OCI-LY7 (cell line): ENCODE measurements at regions not wholly inside any gene's neighbourhood (a gene's known extent, or its start where the extent isn't known, plus 50 kb on each side); places are given as distances from the start of the nearest gene placed in this dataset.
"Not testable (repeated sequence)": the region's sequence is repeated elsewhere in the genome, so short reads cannot be mapped to it uniquely, and the experiment has no call there.

ENCODE experiments used
- BruUV-seq: library from RNA; stranded (reverse); fragments of 400-500 nt; replicated peaks from 2 replicates; lab custom pipeline; 2021; lab: Mats Ljungman, UMichigan
- CTCF ChIA-PET: fragments of 300-600 bp; sonication (Branson Sonifier 250); formaldehyde crosslinking; loops from one replicate; lab custom pipeline; 2022; ENCODE audit warnings: antibody characterized with exemption; ENCODE audit not compliant: unreplicated experiment; lab: Charles Lee
- POLR2A ChIA-PET: fragments of 300-600 bp; sonication (Branson Sonifier 250); formaldehyde crosslinking; loops from one replicate; lab custom pipeline; 2022; ENCODE audit warnings: antibody characterized with exemption; lab: Charles Lee
- DNase-seq: peaks from one replicate; pipeline ENCODE4 v3.0.0-alpha.2; 2015; ENCODE audit warnings: low spot score
- H2AFZ ChIP-seq: fragments of 200-600 bp; sonication (generic), shearing (Covaris generic); 2 replicates; pipeline ENCODE4 v1.6.1; 2014; ENCODE audit warnings: mild to moderate bottlenecking, antibody characterized with exemption, low read length, moderate library complexity
- H3K27ac ChIP-seq: fragments of 200-600 bp; sonication (generic); 2 replicates; pipeline ENCODE4 v1.5.1; 2014; ENCODE audit warnings: mixed run types, low read depth, mild to moderate bottlenecking, moderate library complexity, low read length, inconsistent platforms; ENCODE audit not compliant: poor library complexity, severe bottlenecking
- H3K36me3 ChIP-seq: fragments of 200-600 bp; sonication (generic); 2 replicates; pipeline ENCODE4 v1.6.1; 2014; ENCODE audit warnings: mild to moderate bottlenecking, antibody characterized with exemption, low read length, moderate library complexity, mixed read lengths; ENCODE audit not compliant: insufficient read depth
- H3K4me1 ChIP-seq: fragments of 200-600 bp; sonication (generic); 2 replicates; pipeline ENCODE4 v1.5.1; 2014; ENCODE audit warnings: mild to moderate bottlenecking, low read length; ENCODE audit not compliant: insufficient read depth, poor library complexity, severe bottlenecking
- H3K4me2 ChIP-seq: fragments of 200-600 bp; sonication (generic); 2 replicates; pipeline ENCODE4 v1.6.1; 2014; ENCODE audit warnings: mild to moderate bottlenecking, low read length
- H3K4me3 ChIP-seq: fragments of 200-600 bp; sonication (generic); 2 replicates; pipeline ENCODE4 v1.5.1; 2014; ENCODE audit warnings: mild to moderate bottlenecking, low read depth, low read length; ENCODE audit not compliant: poor library complexity, severe bottlenecking
- H3K79me2 ChIP-seq: fragments of 200-600 bp; sonication (generic); 2 replicates; pipeline ENCODE4 v1.6.1; 2016; ENCODE audit warnings: low read depth, mild to moderate bottlenecking, low read length, moderate library complexity, mixed read lengths; ENCODE audit not compliant: insufficient read depth
- H3K9me2 ChIP-seq: fragments of 200-600 bp; sonication (generic); 2 replicates; pipeline ENCODE4 v1.6.1; 2016; ENCODE audit warnings: mild to moderate bottlenecking, low read length, mixed read lengths; ENCODE audit not compliant: insufficient read depth
- H3K9me3 ChIP-seq: fragments of 200-600 bp; sonication (generic); 2 replicates; pipeline ENCODE4 v1.6.1; 2014; ENCODE audit warnings: mild to moderate bottlenecking, mixed run types, low read length, mixed read lengths
- H4K20me1 ChIP-seq: fragments of 200-600 bp; sonication (generic); 2 replicates; pipeline ENCODE4 v1.6.1; 2014; ENCODE audit warnings: mild to moderate bottlenecking, antibody characterized with exemption, low read length, moderate library complexity, mixed read lengths; ENCODE audit not compliant: insufficient read depth
- EZH2phosphoT487 ChIP-seq: fragments of 200-600 bp; sonication (generic); IDR thresholded peaks from 2 replicates; pipeline ENCODE4 v1.6.1; 2018; ENCODE audit warnings: low read depth, borderline replicate concordance, mild to moderate bottlenecking, mixed run types, antibody characterized with exemption, low read length, moderate library complexity, mixed read lengths
- intact Hi-C: fragments of 100-400 bp; cut with micrococcal nuclease; formaldehyde crosslinking; loops from one replicate; pipeline ENCODE4 v1.10.0; 2022; ENCODE audit not compliant: unreplicated experiment
- TF ChIP-seq, protein P1 (sequence below): fragments of 200-600 bp; sonication (generic); conservative IDR thresholded peaks from 2 replicates; pipeline ENCODE4 v1.5.1; 2014; ENCODE audit warnings: mild to moderate bottlenecking, antibody characterized with exemption, low read length, moderate library complexity, mixed read lengths

DNA sequence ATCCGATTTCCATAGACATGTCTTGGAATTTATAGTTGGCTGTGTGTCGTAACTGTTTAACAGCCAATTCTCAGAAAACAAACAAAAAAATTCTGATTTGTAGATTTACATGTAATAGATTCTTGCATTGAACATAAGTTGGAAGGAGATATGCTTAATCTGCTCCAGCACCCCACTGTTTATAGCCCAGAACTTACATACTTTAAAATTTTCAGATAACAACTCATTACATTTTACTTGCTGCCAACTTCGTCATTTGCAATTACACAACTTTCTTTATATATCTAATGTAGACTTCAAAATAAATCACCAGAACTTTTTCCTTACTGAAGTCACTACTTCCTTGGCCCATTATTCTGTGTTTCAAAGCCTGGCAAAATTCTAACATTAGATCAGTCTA, 472.3 kb upstream of the EYS start:
- no peaks in the 10 kb centered on the region for H4K20me1 ChIP-seq
- no peak for TF ChIP-seq EZH2phosphoT487
- TF ChIP-seq, protein P1, sequence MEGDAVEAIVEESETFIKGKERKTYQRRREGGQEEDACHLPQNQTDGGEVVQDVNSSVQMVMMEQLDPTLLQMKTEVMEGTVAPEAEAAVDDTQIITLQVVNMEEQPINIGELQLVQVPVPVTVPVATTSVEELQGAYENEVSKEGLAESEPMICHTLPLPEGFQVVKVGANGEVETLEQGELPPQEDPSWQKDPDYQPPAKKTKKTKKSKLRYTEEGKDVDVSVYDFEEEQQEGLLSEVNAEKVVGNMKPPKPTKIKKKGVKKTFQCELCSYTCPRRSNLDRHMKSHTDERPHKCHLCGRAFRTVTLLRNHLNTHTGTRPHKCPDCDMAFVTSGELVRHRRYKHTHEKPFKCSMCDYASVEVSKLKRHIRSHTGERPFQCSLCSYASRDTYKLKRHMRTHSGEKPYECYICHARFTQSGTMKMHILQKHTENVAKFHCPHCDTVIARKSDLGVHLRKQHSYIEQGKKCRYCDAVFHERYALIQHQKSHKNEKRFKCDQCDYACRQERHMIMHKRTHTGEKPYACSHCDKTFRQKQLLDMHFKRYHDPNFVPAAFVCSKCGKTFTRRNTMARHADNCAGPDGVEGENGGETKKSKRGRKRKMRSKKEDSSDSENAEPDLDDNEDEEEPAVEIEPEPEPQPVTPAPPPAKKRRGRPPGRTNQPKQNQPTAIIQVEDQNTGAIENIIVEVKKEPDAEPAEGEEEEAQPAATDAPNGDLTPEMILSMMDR, result no peak
- H3K9me2 ChIP-seq, result no peaks in the 10 kb centered on the region
- no peak overlapping the region for H3K27ac ChIP-seq
- intact Hi-C loops, result no loop called here
- CTCF ChIA-PET, result no interaction called here
- no peak overlapping the region for H2AFZ ChIP-seq
- no peak for DNase-seq
- H3K4me1 ChIP-seq, result no peaks in the 10 kb centered on the region
- H3K36me3 ChIP-seq, result no peaks in the 10 kb centered on the region
- POLR2A ChIA-PET, result no interaction called here
- H3K9me3 ChIP-seq, result no peaks in the 10 kb centered on the region
- no peaks in the 10 kb centered on the region for H3K79me2 ChIP-seq
- no peak overlapping the region for H3K4me3 ChIP-seq
- H3K4me2 ChIP-seq, result no peak overlapping the region
- BruUV-seq, result no TSS peak

DNA sequence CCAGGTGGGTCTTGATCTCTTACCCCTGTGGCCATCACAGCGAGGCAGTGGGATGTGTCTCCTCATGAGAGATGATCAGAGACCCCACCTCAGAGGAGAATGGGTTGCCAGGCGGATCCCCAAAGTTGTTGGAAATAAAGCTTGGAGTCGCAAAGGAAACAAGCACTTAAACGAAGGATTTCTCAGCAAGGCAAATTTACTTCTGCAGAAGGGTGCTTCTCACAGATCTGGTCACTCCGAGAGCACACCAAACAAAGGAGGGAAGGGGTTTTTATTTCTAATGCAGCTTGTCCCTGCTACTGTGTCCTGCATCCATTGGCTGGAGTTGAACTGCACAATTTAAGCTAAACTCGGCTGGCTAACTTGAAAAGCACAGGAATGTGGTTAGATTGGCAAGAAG, 466.6 kb upstream of the EYS start:
- no TSS peak for BruUV-seq
- POLR2A ChIA-PET, result interaction anchor here (0.7 kb wide), 1 partner anchor 121 kb away, joined by 3 read pairs; no protein-coding TSS in a partner anchor

DNA sequence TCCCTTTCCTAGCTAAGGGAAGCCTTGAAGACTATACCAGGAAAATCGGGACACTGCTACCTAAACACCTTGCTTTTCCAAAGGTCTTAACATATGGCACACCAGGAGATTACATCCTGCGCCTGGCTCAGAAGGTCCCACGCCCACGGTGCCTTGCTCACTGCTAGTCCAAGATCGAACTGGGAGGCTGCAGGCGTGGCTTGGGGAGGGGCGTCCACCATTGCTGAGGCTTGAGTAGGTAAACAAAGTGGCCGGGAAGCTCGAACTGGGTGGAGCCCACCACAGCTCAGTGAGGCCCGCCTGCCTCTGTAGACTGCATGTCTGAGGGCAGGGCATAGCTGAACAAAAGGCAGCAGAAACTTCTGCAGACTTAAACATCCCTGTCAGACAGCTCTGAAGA, 459.7 kb upstream of the EYS start:
- H3K27ac ChIP-seq, H3K4me2 ChIP-seq, H3K9me2 ChIP-seq, H2AFZ ChIP-seq, DNase-seq, POLR2A ChIA-PET, H3K36me3 ChIP-seq, BruUV-seq, H3K4me3 ChIP-seq, H3K79me2 ChIP-seq, H3K4me1 ChIP-seq, intact Hi-C loops, H4K20me1 ChIP-seq, CTCF ChIA-PET, H3K9me3 ChIP-seq: not testable (repeated sequence)

More for the DNA sequence above, 466.6 kb upstream of the EYS start:
- Histone ChIP-seq H3K4me2 (no peak overlapping the region), H2AFZ (no peak overlapping the region), H3K9me2 (no peaks in the 10 kb centered on the region), H4K20me1 (no peaks in the 10 kb centered on the region), H3K36me3 (no peaks in the 10 kb centered on the region), H3K4me1 (no peaks in the 10 kb centered on the region), H3K27ac (no peak overlapping the region), H3K9me3 (no peaks in the 10 kb centered on the region), H3K4me3 (no peak overlapping the region), H3K79me2 (no peaks in the 10 kb centered on the region)
- intact Hi-C loops, result no loop called here
- DNase-seq, result no peak
- CTCF ChIA-PET, result no interaction called here
- TF ChIP-seq, protein P1, result no peak
- TF ChIP-seq EZH2phosphoT487, result no peak
